ENCODE measurements at regions not wholly inside any gene's neighbourhood (a gene's known extent, or its start where the extent isn't known, plus 50 kb on each side); places are given as distances from the start of the nearest gene placed in this dataset.

DNA sequence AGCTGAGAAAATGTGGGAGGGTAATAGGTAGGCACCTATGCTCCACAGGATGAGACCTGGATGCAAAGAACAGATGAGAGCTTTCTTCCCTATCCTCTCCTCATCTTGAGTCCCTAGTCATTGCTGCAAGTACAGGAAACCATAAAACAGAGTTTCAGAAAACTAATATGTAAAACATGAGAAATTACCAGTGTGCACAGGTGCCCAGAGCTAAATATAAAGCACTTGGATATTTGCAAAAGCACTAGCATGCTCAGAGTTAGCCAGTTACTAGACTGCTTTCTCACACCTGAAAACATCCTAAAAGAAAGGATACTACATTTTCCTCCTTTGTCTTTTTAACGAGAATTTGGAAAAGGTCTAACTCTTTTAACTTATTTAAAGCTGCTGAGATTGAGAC, 324.3 kb downstream of the DAD1 start:
- no peak for DNase-seq
- Histone ChIP-seq H3K4me3 (no peak overlapping the region), H3K4me1 (no peaks in the 10 kb centered on the region), H3K9me3 (no peaks in the 10 kb centered on the region), H3K27ac (no peak overlapping the region), H3K36me3 (no peaks in the 10 kb centered on the region), H3K27me3 (replicated peaks in 1 of 7) (peaks cover 0 to 12% (median 0%) of the 10 kb centered on the region in 7 donors)
- 85 to 97% (median 86%) methylated on average over 1 of the region's 1 CpG for WGBS, 5 donors
- TF ChIP-seq, protein P1, sequence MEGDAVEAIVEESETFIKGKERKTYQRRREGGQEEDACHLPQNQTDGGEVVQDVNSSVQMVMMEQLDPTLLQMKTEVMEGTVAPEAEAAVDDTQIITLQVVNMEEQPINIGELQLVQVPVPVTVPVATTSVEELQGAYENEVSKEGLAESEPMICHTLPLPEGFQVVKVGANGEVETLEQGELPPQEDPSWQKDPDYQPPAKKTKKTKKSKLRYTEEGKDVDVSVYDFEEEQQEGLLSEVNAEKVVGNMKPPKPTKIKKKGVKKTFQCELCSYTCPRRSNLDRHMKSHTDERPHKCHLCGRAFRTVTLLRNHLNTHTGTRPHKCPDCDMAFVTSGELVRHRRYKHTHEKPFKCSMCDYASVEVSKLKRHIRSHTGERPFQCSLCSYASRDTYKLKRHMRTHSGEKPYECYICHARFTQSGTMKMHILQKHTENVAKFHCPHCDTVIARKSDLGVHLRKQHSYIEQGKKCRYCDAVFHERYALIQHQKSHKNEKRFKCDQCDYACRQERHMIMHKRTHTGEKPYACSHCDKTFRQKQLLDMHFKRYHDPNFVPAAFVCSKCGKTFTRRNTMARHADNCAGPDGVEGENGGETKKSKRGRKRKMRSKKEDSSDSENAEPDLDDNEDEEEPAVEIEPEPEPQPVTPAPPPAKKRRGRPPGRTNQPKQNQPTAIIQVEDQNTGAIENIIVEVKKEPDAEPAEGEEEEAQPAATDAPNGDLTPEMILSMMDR (IDR thresholded peaks at IDR 0.05 in 8 of 11, conservative IDR thresholded peaks at IDR 0.05 in 3 of 11): no peak
- TF ChIP-seq POLR2A (IDR thresholded peaks at IDR 0.05) (no peak), POLR2AphosphoS5 (IDR thresholded peaks at IDR 0.05) (no peak)
- intact Hi-C loops (cut with DNase I; ENCODE audit: low total_unique reads): no loop called here

DNA sequence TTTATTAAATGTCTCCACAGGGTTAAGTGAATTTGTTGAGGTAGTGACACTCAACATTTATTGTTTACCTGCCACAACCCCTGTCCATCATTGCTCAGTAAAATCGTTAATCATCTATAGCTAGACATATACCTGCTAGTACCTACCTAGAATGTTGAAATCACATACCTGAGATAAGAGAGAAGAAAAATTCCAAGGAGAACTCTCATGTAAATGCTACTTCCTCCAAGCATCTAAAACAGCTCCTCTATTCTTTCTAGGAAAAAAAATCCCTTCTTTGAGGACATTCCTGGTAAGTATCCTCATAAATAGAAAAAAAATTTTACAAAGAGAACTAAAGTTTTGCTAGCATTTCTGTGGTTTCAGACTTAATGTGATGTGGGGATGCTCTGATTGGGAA, 325.1 kb downstream of the DAD1 start:
- intact Hi-C loops (cut with DNase I; ENCODE audit: low total_unique reads): no loop called here
- Histone ChIP-seq H3K4me3 (no peak overlapping the region), H3K36me3 (no peaks in the 10 kb centered on the region), H3K27me3 (replicated peaks in 1 of 7) (peaks cover 0 to 5% (median 0%) of the 10 kb centered on the region in 7 donors), H3K27ac (no peak overlapping the region), H3K4me1 (no peaks in the 10 kb centered on the region), H3K9me3 (no peaks in the 10 kb centered on the region)
- TF ChIP-seq POLR2AphosphoS5 (IDR thresholded peaks at IDR 0.05) (no peak), POLR2A (IDR thresholded peaks at IDR 0.05) (no peak)
- TF ChIP-seq, protein P1 (IDR thresholded peaks at IDR 0.05 in 8 of 11, conservative IDR thresholded peaks at IDR 0.05 in 3 of 11): no peak
- WGBS, 5 donors: 78 to 100% (median 90%) methylated on average over 1 of the region's 1 CpG
- no peak for DNase-seq

DNA sequence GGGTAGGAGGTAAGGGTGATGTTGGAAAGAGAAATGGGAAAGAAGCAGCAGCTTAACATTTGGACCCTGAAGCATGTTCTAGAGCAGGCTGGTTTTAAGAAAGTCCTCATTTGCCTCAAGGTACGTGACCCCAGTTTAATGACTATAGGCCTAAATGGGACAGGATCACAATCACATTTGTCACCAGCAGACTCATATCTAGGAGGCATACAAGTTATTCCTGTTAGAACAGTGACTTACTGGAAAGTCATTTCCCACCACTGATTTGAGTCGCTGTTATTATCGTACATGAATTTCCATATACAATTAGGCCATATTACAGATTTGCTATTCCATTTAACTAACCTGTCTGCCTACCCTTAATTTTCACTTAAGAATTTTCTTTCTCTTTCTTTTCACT, 326.1 kb downstream of the DAD1 start:
- TF ChIP-seq, protein P1 (IDR thresholded peaks at IDR 0.05 in 8 of 11, conservative IDR thresholded peaks at IDR 0.05 in 3 of 11): no peak
- TF ChIP-seq POLR2A (IDR thresholded peaks at IDR 0.05) (no peak), POLR2AphosphoS5 (IDR thresholded peaks at IDR 0.05) (no peak)
- intact Hi-C loops (cut with DNase I; ENCODE audit: low total_unique reads): no loop called here
- Histone ChIP-seq H3K27me3 (replicated peaks in 1 of 7) (peaks cover 0 to 5% (median 0%) of the 10 kb centered on the region in 7 donors), H3K4me1 (no peaks in the 10 kb centered on the region), H3K4me3 (no peak overlapping the region), H3K36me3 (no peaks in the 10 kb centered on the region), H3K9me3 (no peaks in the 10 kb centered on the region), H3K27ac (no peak overlapping the region)
- DNase-seq: no peak
- WGBS, 5 donors: 89 to 94% (median 91%) methylated on average over 3 of the region's 3 CpGs

DNA sequence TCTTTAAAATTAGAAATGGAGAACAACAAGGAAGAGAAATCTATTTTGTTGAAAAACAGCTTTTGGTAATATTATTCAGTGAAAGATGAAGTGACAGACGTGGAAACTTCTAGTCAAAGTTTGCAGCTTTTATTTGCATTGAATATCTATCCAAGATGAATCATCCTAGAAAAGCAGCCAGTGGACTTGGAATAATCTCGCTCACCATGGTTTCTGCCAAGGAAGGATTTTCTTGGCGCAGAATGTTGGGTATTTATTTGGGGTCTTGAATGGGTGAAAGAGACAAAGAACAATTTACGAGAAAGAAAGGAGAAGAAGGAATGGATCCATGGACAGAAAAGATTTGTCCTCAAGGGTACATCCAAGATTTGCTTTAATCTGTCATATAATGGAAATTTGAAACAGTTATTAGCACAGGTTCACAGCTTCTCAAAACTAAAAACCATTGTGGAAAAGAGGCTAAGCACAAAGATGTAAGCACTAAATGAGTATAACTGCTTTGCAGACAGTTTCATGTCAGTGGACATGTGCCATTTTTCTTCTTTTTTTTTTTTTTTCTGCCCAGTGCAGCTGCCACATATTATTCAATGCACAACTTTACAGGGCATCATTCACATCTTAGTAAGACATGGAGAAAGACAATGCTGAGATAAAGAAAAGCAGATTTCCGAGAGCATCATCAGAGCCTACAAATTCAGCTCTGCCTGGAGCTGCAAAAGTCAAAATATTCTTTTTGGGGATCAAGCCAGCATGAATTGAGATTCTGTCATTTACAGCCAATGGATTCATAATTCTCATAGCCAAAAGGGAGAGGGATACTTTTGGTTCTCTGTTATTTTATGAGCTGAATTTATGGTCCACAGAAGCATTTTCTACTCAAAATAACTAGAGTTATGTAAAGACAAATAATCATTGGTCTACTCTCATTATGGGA, 333.7 kb downstream of the DAD1 start:
- Histone ChIP-seq H3K4me1 (no peaks in the 10 kb centered on the region), H3K27ac (no peak overlapping the region), H3K27me3 (replicated peaks in 1 of 7) (peaks cover 0 to 7% (median 0%) of the 10 kb centered on the region in 7 donors), H3K4me3 (no peak overlapping the region), H3K36me3 (no peaks in the 10 kb centered on the region), H3K9me3 (no peaks in the 10 kb centered on the region)
- intact Hi-C loops (cut with DNase I; ENCODE audit: low total_unique reads): no loop called here
- TF ChIP-seq, protein P1 (IDR thresholded peaks at IDR 0.05 in 8 of 11, conservative IDR thresholded peaks at IDR 0.05 in 3 of 11): no peak
- 78 to 91% (median 87%) methylated on average over 4 to 5 of the region's 5 CpGs for WGBS, 5 donors
- no peak for DNase-seq
